Right lobe of liver (tissue), 6 donors: ENCODE measurements at regions not wholly inside any gene's neighbourhood (a gene's known extent, or its start where the extent isn't known, plus 50 kb on each side); places are given as distances from the start of the nearest gene placed in this dataset.
"Not testable (repeated sequence)": the region's sequence is repeated elsewhere in the genome, so short reads cannot be mapped to it uniquely, and the experiment has no call there.

Experiments
- ATAC-seq, 4 donors: fragments of 200-7000 bp; cut with Tn5 transposase; one replicate each; pipeline ENCODE4 v1.9.1; 2020; ENCODE audit warnings: mild to moderate bottlenecking in 4 of 4, moderate library complexity in 4 of 4
- DNase-seq, 3 donors: peaks; one replicate each; pipeline ENCODE4 v3.0.0-alpha.2; 2020
- H3K27ac ChIP-seq, 3 donors: fragments of 200-600 bp; one replicate each; pipeline ENCODE4 v1.8.0; 2022
- H3K27me3 ChIP-seq, 2 donors: fragments of 200-600 bp; one replicate each; pipeline ENCODE4 v1.8.0; 2022
- H3K36me3 ChIP-seq, 4 donors: fragments of 200-600 bp; sonication (generic) in 1 of 4; one replicate each; pipeline versions ENCODE4 v1.5.1 to v1.8.0; 2017 to 2022; ENCODE audit warnings: control low read depth in 1 of 4
- H3K4me1 ChIP-seq, 4 donors: fragments of 200-600 bp; sonication (generic) in 1 of 4; one replicate each; pipeline versions ENCODE4 v1.5.1 to v1.8.0; 2017 to 2022; ENCODE audit warnings: control low read depth in 1 of 4
- H3K4me3 ChIP-seq, 3 donors: fragments of 200-600 bp; one replicate each; pipeline ENCODE4 v1.8.0; 2022
- H3K9me3 ChIP-seq, 4 donors: fragments of 200-600 bp; sonication (generic) in 1 of 4; one replicate each; pipeline versions ENCODE4 v1.5.1 to v1.8.0; 2017 to 2022; ENCODE audit warnings: control low read depth in 1 of 4
- POLR2A ChIP-seq: fragments of 450-650 bp; IDR thresholded peaks from one replicate; pipeline ENCODE4 v1.6.1; 2017; ENCODE audit warnings: antibody characterized with exemption, mild to moderate bottlenecking
- WGBS: methylation state at CpG from one replicate; pipeline ENCODE4 v1.1.6; 2018; ENCODE audit warnings: low coverage, low lambda C conversion rate; ENCODE audit not compliant: insufficient coverage; ENCODE audit errors: missing lambda C conversion rate; 5-methylcytosine and 5-hydroxymethylcytosine counted together
- intact Hi-C, 2 donors: fragments of 100-400 bp; cut with DNase I; formaldehyde crosslinking; loops; one replicate each; pipeline versions ENCODE4 v1.11.2 to v1.14.1; 2022
- TF ChIP-seq, protein P1 (sequence below), 4 donors: fragments of 200-600 bp in 3 of 4; fragments of 450-650 bp in 1 of 4; IDR thresholded peaks; one replicate each; pipeline versions ENCODE4 v1.5.1 to v1.8.0; 2016 to 2022; ENCODE audit warnings: antibody characterized with exemption in 4 of 4, mild to moderate bottlenecking in 2 of 4
- donor health status: DM: no; HTN: yes; CAD: no.
- donor health status: DM: no; HTN: no; CAD: no.
- donor health status: DM: no; HTN: no; CAD: no.
- donor health status: DM: no; HTN: yes; CAD: no.
- donor health status: DM: no; HTN: yes; CAD: no.

DNA sequence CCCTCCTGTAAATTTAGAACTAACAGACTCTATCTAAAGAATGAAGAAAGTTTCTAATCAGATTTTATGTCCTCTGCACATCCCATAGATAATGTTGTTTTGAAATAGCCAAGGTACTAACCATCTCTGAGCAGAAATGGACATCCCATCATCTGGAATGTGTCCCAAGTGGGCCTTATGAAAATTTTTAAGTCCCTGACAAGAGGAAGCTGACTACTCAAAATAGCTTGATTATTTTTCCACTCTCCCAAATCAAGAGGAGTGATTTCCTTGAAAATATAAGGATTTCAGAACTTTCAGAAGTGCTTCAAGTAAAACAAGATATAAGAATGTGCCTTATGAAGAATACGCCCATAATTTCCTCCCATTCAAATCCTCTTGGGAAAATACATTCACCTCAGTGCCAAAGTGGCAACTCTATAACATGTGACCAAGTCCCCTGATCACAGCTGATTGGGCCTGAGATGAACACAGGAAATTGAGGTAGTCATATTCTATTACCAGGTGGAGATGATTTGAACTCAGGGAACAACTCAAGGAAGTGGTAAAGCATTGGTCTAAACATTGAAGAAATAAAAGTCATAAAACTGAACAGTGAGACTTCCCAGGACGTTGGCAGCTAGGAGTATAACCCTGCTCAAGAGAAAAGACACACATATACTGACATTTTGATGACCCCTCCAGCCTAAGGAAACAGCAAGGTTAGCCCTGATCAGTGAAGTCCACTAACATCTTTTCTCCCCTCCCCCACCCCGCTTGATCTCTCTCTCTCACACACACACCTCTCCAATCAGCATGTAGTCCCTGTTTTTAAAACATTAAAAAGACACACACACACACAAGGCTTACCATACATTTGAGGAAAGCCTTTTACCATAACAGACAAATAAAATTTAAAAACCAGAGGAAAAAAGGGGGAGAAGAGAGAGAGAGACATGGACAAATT lies 70.8 kb upstream of the TEAD1 start:
- no peaks in the 10 kb centered on the region for H3K27me3 ChIP-seq
- no peak overlapping the region for H3K4me3 ChIP-seq
- 47% methylated on average over 3 of the region's 3 CpGs for WGBS
- H3K4me1 ChIP-seq = peaks cover 0 to 7% (median 1%) of the 10 kb centered on the region in 4 donors
- TF ChIP-seq, protein P1, sequence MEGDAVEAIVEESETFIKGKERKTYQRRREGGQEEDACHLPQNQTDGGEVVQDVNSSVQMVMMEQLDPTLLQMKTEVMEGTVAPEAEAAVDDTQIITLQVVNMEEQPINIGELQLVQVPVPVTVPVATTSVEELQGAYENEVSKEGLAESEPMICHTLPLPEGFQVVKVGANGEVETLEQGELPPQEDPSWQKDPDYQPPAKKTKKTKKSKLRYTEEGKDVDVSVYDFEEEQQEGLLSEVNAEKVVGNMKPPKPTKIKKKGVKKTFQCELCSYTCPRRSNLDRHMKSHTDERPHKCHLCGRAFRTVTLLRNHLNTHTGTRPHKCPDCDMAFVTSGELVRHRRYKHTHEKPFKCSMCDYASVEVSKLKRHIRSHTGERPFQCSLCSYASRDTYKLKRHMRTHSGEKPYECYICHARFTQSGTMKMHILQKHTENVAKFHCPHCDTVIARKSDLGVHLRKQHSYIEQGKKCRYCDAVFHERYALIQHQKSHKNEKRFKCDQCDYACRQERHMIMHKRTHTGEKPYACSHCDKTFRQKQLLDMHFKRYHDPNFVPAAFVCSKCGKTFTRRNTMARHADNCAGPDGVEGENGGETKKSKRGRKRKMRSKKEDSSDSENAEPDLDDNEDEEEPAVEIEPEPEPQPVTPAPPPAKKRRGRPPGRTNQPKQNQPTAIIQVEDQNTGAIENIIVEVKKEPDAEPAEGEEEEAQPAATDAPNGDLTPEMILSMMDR (IDR thresholded peaks at IDR 0.05) = no peak
- no peak for TF ChIP-seq POLR2A
- no peak for DNase-seq
- intact Hi-C loops = loop anchor here (5.0 to 10.0 kb wide), 2 partner anchors 289 to 291 kb away; no protein-coding TSS in a partner anchor
- ATAC-seq = no peak
- no peak overlapping the region for H3K27ac ChIP-seq
- H3K36me3 ChIP-seq = no peaks in the 10 kb centered on the region
- no peaks in the 10 kb centered on the region for H3K9me3 ChIP-seq

DNA sequence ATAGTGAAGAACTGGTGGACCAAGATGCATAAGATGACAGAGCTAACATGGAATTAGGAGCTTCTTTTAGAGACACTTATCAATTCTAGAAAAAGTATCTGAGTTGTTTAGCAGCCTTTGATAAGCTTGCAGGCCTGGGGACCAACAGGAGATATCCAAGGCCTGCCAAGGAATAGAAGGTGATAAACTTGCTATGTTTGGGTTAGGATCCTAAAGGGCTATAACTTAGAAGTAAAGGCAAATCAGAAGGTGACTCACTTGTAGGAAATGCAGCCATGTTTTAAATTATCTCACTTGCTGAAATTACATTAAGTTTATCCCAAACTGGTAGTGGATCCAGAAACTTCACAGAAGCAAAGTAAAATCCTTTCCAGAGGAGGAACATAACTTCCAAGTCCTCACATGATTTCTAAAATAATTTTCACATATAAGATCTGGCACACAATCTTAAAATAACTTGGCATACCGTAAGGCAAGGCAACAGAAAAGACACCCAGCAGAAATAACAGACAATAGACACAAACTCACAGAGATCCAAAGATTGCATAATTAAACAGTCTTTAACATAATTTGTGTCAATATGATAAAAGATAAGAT lies 69.6 kb upstream of the TEAD1 start:
- no peaks in the 10 kb centered on the region for H3K36me3 ChIP-seq
- DNase-seq = no peak
- no peaks in the 10 kb centered on the region for H3K27me3 ChIP-seq
- TF ChIP-seq, protein P1 (IDR thresholded peaks at IDR 0.05) = no peak
- TF ChIP-seq POLR2A = no peak
- ATAC-seq = no peak
- no peak overlapping the region for H3K27ac ChIP-seq
- 60% methylated on average over 1 of the region's 1 CpG for WGBS
- H3K4me3 ChIP-seq = no peak overlapping the region
- intact Hi-C loops = loop anchor here (5.0 to 10.0 kb wide), 2 partner anchors 288 to 290 kb away; no protein-coding TSS in a partner anchor
- peaks cover 0 to 7% (median 1%) of the 10 kb centered on the region in 4 donors for H3K4me1 ChIP-seq
- H3K9me3 ChIP-seq = no peaks in the 10 kb centered on the region

DNA sequence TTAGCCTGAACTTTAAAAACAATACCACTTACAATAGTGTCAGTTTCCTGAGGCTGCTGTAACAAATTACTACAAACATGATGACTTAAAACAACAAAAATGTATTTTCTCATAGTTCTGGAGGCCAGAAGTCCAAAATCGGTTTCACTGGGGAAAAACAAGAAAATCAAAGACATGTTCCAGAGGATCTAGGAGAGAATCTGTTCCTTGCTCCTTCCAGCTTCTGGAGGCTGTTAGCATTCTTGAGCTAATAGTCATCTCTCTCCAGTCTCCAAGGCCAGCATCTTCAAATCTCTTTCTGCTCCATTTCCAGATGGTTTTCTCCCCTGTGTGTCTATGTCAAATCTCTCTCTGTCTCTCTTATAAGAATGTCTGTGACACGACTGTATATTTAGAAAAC lies 67.6 kb upstream of the TEAD1 start:
- ATAC-seq = no peak
- Histone ChIP-seq H3K27me3 (no peaks in the 10 kb centered on the region), H3K4me3 (no peak overlapping the region), H3K9me3 (no peaks in the 10 kb centered on the region), H3K27ac (no peak overlapping the region), H3K36me3 (no peaks in the 10 kb centered on the region), H3K4me1 (no peaks in the 10 kb centered on the region)
- intact Hi-C loops = loop anchor here in 1 of 2 donors (10.0 kb wide), 1 partner anchor 288 kb away; no protein-coding TSS in a partner anchor
- no peak for DNase-seq
- TF ChIP-seq POLR2A = no peak
- TF ChIP-seq, protein P1 (IDR thresholded peaks at IDR 0.05) = no peak
- WGBS = 58% methylated on average over 2 of the region's 2 CpGs

- H3K36me3 ChIP-seq, H3K4me3 ChIP-seq, H3K4me1 ChIP-seq, ATAC-seq, DNase-seq, H3K9me3 ChIP-seq, H3K27ac ChIP-seq, H3K27me3 ChIP-seq: not testable (repeated sequence)
- intact Hi-C loops = loop anchor here in 1 of 2 donors (10.0 kb wide), 1 partner anchor 286 kb away; no protein-coding TSS in a partner anchor
- WGBS = 36% methylated on average over 3 of the region's 5 CpGs
Observed at GRCh38 chr11:12608678-12609077, 65.5 kb upstream of the TEAD1 start.

GRCh38 chr11:12611352-12611751 lies 62.9 kb upstream of the TEAD1 start:
- no peak overlapping the region for H3K27ac ChIP-seq
- ATAC-seq (no peak), DNase-seq (no peak)
- no peaks in the 10 kb centered on the region for H3K27me3 ChIP-seq
- no peak for TF ChIP-seq POLR2A
- TF ChIP-seq, protein P1 (IDR thresholded peaks at IDR 0.05) = no peak
- intact Hi-C loops = no loop called here
- no peaks in the 10 kb centered on the region for H3K36me3 ChIP-seq
- no peaks in the 10 kb centered on the region for H3K9me3 ChIP-seq
- no peaks in the 10 kb centered on the region for H3K4me1 ChIP-seq
- no peak overlapping the region for H3K4me3 ChIP-seq
